COLO668 (cell line): ENCODE measurements at regions not wholly inside any gene's neighbourhood (a gene's known extent, or its start where the extent isn't known, plus 50 kb on each side); places are given as distances from the start of the nearest gene placed in this dataset.
"Not testable (repeated sequence)": the region's sequence is repeated elsewhere in the genome, so short reads cannot be mapped to it uniquely, and the experiment has no call there.

Experiments
- DNase-seq: peaks from one replicate; lab custom pipeline; 2025; ENCODE audit not compliant: unreplicated experiment; lab: John Stamatoyannopoulos, UW

DNA sequence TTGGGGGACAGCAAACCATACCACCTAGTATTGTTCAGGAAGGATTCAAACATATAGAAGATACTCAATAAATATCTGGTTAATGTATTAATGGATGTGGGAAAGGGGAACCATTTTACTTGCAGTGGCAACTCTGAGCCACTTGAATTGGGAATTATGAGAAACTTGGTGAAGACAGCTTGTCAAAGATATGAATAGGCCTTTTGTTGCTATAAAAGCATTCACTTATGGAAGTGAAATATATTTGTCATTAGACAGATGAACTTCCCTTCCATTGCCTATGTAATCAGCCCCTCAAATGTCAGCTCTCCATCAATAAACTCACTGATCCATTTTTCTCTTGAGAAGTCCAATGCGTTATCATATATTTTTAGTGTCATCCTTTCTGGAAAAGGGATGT lies 56.1 kb downstream of the GPR85 start:
- DNase-seq = no peak

DNA sequence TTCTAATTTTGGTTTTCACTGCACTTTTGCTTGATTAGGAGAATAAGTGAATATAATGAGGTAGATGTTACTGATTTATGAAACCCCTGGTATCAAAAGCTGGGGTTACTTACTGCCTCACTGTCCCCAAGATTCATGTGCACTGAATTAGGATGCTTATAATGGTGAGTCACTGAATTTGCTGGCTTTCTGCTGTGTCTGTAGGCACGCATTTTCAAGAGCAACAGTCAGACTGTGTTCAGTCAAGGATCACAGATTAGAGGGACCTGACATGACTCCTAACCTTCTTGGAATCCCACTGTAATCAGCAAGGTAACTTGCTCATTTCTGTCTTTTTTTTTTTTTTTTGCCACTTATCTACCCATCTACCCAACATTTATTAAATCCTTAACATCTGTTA lies 59.7 kb downstream of the GPR85 start:
- no peak for DNase-seq

- not testable (repeated sequence) for DNase-seq
Measured at GRCh38 chr7:113017144-113017857, 69.3 kb downstream of the GPR85 start.

DNA sequence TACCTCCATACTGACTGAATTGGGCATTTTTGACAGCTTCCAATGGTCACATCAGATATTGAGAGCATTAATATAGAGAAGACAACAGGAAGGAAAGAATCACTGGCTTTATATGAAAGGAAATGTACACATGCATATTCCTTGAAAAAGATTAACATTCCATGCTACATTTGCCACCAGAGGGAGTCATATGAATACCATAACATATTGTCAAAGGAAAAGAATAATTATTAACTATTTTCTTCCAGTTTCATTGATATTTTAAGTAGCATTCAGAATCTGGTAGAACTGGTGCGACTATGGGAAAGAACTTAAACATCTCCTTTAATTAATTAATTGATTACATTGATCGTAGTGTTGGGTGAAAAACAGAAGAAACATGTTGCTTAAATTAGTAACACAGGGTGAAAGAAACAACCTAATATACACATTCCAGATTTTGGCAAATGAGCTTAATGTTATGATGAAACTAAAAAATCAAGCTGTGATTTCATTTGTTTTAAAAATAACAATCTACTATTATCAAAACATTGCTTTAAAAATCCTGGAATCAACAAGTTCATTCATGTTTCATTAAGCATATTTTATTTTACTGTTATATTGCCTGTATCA lies 71.5 kb downstream of the GPR85 start:
- DNase-seq = no peak

GRCh38 chr7:113013761-113014449 lies 72.7 kb downstream of the GPR85 start:
- DNase-seq = no peak

GRCh38 chr7:113012862-113013261 lies 73.8 kb downstream of the GPR85 start:
- DNase-seq = not testable (repeated sequence)

DNA sequence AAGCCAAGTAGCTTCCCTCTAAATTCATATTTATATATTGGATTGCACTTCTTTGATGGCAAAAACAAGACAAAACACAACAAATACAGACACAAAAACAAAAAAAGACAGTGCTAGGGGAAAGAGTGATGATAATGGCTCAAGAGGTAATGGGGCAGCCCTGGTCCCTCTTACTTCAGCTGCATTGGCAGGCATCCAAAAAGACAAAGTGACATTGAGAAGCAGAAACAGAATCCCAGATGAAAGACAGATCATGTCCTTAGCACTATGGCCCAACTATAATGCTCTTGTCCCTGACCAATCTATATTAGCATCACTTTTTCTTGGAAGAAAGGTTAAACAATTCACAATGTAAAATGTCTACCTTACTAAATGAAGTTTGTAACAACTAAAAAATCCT lies 76.2 kb downstream of the GPR85 start:
- DNase-seq = no peak

DNA sequence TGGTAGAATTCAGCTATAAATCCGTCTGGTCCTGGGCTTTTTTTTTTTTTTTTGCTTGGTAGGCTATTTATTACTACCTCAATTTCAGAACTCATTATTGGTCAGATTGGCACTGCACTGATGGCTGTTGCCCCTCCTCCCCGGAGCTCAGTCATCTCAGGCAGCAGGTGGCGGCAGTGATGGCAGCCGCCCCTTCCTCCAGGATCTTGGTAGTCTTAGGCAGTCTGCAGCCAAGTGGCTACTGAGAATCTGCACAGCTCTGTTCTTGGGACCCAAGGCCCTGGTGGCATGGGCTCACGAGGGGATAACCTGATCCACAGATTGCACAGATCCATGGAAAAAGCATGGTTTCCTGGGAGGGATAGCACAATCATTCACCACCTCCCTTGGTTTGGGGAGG lies 77.9 kb downstream of the GPR85 start:
- no peak for DNase-seq

DNA sequence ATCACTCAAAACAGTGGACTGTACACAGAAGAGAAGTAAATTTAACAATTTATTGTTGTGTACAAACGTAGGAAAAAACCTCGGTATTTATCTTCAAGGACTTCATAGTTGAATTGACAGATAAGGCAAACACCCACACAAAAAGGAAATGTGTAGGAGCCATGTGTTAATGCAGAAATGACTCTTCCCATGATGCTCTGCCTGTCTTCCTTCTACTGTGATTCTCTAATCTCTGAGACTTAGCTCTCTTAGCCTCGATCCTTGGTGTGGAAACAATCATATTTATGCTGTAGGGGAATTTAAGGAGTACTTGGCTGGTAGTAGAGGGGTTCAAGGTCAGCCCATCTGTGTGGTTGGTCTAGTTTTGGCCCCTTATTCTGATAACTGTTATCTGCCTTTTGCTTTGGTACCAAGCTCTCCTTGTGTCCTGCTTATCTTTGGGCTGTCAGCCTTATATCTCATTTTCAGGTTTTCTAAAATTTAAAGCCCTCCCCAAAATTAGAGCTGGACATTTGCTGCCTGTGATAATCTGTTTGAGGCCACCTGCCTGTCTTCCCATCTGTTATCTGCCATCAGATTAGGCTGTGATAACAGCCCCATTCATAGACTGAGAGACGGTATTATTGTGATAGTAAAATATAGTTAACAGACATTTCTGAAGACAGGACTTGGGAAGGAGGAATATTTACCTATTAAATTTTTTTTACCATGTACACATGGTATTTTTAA lies 81.7 kb downstream of the GPR85 start:
- no peak for DNase-seq

DNA sequence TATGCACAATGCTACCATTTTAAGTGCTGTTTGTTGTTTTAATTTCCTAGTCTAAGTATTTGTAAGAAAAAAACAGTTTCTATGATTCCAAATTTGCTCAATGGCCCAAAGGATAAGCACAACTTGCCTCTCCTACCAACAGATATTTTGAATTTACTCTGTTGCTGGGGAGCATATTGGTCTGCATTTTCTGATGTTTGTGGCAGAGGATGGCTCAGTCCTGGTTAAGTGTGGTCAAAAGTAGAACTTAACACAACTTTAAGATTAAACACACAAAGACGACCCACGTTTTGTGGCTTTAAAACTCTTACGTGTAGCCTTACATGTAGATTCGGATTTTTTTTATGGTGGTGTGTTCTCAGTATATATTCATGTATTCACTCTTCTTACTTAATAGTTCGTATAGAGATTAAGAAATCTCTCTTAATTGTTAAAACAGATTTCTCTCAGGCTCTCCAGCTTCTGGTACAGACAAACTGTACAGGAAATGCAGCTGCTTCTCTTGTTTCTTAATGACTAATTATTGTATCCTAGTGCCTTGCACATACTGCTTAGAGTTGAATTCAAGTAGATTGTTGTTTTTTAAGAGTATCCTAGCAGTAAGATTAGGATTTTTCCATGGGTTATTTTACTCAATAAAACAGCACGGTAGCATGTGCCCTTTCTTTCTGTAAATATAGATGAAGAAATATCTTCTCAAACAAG lies 86.2 kb downstream of the GPR85 start:
- DNase-seq = no peak

DNA sequence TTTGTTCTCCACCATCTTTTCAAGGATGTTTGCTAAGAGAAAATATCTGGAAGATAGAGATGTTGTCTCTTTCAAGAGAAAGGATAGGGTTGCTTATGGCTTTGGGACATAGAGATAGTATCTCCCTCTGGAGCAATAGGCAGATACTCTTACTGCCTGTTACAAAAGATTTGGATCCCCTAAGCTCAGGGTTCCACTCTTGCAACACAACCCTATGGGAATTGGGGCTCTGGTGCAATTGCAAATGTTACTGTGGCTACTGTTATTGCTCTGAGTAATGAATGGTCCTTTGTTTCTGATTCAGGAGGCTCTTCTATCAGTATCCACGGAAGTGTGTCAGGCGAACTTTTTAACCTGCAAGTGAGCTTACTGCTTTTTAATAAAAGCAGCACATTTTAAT lies 88.8 kb downstream of the GPR85 start:
- DNase-seq = no peak

- DNase-seq = no peak
Measured at GRCh38 chr7:112996331-112996871, 90.2 kb downstream of the GPR85 start.

DNA sequence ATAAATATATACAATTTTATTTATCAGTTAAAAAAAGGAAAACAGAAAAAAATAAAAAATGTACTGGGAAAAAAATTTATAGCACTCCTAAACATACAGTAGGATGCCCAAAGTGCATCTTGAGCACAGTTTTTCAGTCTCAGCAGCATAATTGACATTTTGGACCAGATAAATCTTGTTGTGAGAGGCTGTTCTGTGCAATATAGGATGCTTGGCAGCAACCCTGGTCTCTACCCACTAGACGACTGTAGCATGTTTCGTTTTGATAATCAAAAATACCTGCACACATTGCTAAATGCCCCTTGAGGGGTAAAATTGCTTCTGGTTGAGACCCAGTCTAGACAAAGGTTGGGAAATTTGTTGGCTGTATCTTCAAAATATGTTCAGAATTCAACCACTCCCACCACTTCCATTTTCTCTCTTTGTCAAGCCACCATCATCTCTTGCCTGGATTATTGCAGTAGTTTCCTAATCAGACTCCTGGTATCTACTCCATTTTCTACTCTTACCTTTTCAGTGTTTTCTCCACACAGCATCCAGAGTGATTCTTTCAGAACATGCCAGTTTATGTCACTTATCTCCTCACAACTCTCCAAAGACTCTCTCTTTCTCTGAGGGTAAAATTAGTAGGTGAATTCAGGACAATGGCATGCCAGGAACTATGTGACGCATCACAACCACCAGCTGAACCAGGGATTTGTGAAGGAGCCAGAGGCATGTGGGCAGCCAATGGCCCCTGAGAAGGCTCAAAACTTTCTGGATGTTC lies 91.4 kb downstream of the GPR85 start:
- no peak for DNase-seq

DNA sequence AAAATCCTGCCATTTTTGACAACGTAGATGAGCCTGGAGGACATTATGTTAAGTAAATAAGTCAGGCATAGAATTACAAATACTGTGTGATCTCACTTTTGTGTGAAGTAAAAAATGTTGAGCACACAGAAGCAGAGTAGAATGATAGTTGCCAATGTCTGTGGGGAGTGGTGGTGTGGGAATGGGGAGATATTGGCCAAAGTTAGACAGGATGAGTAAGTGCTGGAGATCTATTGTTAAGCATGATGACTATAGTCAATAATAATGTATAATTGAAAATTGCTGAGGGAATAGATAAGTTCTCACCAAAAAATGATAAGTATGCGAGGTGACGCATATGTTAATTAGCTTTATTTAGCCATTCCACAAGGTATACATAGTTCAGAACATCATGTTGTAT lies 92.0 kb downstream of the GPR85 start:
- DNase-seq = no peak

GRCh38 chr7:112990624-112991023 lies 96.0 kb downstream of the GPR85 start:
- DNase-seq = no peak

DNA sequence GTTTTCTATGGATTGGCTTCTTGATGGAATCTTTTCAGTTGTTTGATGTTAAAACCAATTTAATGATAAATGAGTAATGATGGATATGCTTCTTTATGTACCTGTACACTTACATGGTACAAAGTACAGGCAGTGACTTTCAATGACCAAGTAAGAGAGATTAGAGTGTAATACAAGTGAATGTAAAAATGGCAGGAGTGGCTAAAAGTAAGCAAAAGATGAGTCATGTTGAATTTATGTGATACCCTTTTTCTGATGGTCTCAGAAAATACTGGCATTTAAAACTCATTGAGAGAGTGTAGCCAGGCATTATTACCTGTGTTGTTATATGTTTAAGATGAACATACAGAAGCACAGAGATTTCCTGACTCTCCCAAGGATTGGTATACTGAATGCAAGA lies 97.1 kb downstream of the GPR85 start:
- no peak for DNase-seq

DNA sequence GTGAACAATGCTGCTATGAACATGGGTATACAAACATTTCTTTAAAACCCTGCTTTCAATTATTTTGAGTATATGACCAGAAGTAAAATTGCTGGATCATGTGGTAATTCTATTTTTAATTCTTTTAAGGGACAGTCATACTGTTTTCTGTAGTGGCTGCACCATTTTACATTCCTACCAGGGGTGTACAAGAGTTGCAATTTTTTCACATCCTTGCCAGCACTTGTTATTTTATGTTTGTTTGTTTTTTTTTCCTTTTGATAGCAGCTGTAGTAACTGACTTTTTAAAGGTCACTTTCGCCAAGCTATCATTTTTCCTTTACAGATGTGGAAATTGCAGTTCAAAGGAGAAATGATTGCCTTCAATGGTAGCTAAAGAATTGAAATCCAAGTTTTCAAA lies 99.5 kb downstream of the GPR85 start:
- no peak for DNase-seq

DNA sequence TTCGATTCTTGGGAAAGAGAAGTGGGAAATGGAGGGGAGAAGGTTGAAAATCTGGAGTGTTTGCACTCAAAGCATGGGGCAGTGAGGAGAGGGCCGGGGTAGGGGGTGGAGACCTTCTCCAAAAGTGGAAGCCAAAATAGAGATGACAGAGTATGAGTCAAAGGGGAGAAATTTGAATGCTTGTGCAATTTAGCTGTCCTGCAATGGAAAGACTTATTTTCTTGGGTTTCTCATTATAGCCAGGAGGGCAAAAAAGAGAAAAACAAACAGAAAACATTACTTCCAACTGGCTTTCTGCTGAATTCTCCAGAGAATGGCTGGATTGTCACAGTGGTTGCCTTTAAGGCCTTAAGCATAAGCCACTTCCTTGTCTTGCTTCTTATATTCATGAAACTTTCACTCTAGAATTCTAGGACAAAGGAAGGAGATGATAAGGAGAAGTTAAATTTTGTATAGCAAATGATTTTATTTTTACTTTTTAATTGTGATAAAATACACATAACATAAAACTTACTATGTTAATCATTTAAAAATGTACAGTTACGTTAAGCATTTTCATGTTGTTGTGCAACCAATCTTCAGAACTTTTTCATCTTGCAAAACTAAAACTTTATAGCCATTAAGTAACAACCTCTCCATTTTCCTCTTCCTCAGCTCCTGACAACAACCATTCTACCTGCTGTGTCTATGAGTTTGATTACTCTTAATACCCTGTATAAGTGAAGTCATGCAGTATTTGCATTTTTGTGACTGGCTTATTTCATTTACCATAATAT lies 100.2 kb downstream of the GPR85 start:
- no peak for DNase-seq

DNA sequence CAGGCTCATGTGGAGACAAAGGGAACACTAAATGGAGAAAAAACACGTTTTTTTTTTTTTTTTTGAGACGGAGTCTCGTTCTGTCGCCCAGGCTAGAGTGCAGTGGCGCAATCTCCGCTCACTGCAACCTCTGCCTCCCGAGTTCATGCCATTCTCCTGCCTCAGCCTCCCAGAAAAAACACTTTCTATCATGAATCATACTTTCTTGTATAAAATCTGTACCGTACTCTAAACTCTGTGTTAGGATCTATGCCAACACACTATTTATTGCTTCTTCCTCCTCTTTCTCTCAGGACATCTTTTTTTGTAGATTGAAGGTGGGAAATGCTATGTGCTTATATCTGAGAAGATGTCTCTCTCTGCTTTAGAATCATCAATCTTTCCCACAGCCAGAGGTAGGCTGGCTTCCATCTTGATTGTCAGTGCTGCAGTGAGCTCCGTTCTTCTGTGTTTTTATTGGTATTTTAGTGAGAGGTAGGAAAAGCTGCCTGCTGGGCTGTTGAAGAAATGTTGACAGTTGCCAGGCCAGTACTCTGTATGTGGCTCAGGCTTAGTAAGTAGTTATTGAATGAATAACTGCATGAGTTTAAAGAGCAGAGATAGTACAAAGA lies 101.1 kb downstream of the GPR85 start:
- no peak for DNase-seq
